ENCODE measurements at regions not wholly inside any gene's neighbourhood (a gene's known extent, or its start where the extent isn't known, plus 50 kb on each side); places are given as distances from the start of the nearest gene placed in this dataset.
"Not testable (repeated sequence)": the region's sequence is repeated elsewhere in the genome, so short reads cannot be mapped to it uniquely, and the experiment has no call there.

DNA sequence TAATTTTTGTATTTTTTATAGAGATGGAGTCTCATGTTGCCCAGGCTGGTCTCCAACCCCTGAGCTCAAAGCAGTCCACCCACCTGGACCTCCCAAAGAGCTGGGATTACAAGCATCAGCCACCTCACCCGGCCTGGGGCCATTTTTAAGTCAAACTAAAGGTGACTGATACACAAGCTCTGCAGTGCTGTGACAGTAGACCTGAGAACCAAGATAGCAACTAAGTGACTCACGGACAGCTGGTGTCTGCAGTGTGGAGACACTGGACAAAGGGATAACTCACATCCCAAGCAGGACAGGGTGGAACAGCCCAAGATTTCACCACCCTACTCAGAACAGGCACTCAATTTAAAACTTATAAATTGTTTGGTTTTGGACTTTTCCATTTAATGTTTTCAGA, 402.5 kb downstream of the CD83 start:
- no peak overlapping the region for H3K4me3 ChIP-seq (ENCODE audit: low read depth, low read length)
- TF ChIP-seq, protein P1, sequence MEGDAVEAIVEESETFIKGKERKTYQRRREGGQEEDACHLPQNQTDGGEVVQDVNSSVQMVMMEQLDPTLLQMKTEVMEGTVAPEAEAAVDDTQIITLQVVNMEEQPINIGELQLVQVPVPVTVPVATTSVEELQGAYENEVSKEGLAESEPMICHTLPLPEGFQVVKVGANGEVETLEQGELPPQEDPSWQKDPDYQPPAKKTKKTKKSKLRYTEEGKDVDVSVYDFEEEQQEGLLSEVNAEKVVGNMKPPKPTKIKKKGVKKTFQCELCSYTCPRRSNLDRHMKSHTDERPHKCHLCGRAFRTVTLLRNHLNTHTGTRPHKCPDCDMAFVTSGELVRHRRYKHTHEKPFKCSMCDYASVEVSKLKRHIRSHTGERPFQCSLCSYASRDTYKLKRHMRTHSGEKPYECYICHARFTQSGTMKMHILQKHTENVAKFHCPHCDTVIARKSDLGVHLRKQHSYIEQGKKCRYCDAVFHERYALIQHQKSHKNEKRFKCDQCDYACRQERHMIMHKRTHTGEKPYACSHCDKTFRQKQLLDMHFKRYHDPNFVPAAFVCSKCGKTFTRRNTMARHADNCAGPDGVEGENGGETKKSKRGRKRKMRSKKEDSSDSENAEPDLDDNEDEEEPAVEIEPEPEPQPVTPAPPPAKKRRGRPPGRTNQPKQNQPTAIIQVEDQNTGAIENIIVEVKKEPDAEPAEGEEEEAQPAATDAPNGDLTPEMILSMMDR (IDR thresholded peaks at IDR 0.05; ENCODE audit: low read depth, low read length): no peak

DNA sequence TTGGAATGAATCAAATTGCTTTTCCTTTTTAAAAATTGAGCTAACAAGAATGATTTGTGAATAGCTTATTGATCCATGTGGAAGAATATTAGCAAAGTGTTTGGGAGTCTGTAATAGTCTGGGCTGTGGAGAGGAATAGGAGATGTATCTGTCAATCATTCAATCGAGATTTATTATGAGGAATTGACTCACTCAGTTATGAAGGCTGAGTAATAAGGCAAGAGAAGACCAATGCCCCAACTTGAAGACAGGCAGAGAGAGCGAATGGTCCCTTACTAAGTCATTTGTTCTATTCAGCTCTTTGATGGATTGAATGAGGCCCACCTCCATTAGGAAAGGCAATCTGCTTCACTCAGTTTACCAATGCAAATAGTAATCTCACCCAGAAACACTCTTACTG, 403.0 kb downstream of the CD83 start:
- H3K4me3 ChIP-seq (ENCODE audit: low read depth, low read length): no peak overlapping the region
- TF ChIP-seq, protein P1 (IDR thresholded peaks at IDR 0.05; ENCODE audit: low read depth, low read length): no peak

GRCh38 chr6:14521141-14521540, 403.6 kb downstream of the CD83 start:
- no peak overlapping the region for H3K4me3 ChIP-seq (ENCODE audit: low read depth, low read length)
- TF ChIP-seq, protein P1 (IDR thresholded peaks at IDR 0.05; ENCODE audit: low read depth, low read length): no peak

- H3K4me3 ChIP-seq (ENCODE audit: low read depth, low read length): not testable (repeated sequence)
Observed at GRCh38 chr6:14521861-14522260, 404.3 kb downstream of the CD83 start.

- TF ChIP-seq, protein P1 (IDR thresholded peaks at IDR 0.05; ENCODE audit: low read depth, low read length): no peak
- no peak overlapping the region for H3K4me3 ChIP-seq (ENCODE audit: low read depth, low read length)
Observed at GRCh38 chr6:14524319-14524718, 406.7 kb downstream of the CD83 start.

DNA sequence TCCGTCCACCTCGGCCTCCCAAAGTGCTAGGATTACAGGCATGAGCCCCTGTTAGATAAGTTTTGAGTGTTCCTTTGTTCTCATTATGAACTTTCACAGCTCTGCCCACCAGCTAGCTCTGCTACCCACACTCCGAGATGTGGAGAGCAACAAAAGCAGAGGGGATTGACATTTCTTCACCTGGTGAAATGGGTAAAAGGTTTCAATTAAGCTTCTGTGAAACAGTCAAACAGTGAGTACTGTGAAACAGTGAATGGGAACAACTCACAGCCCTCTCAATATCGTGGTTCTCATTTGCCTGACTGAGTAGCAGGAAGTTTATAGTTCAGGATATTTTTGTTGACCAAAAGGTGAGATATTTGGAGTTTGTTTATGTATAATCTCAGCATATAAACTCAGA, 412.8 kb downstream of the CD83 start:
- TF ChIP-seq, protein P1 (IDR thresholded peaks at IDR 0.05; ENCODE audit: low read depth, low read length): no peak
- no peak overlapping the region for H3K4me3 ChIP-seq (ENCODE audit: low read depth, low read length)

DNA sequence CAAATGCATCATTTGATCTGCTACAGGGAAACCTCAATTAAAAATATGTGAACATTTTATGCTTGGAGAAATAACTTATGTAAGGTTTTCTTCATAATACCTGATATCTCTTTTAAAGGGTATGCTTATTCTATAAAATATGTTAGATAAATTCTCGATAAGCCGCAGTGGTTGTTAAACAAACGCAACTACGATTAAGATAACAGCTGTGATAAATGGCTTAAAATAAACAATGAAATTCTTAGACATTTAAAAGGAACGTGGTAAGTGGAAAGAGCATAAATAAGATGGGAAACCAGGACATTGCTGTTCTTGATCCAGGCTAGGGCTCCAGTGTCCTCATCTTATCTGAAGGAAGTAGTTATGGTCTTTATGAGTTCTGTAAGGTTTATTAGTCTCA, 415.9 kb downstream of the CD83 start:
- TF ChIP-seq, protein P1 (IDR thresholded peaks at IDR 0.05; ENCODE audit: low read depth, low read length): no peak
- no peak overlapping the region for H3K4me3 ChIP-seq (ENCODE audit: low read depth, low read length)

- TF ChIP-seq, protein P1 (IDR thresholded peaks at IDR 0.05; ENCODE audit: low read depth, low read length): no peak
- H3K4me3 ChIP-seq (ENCODE audit: low read depth, low read length): no peak overlapping the region
Observed at GRCh38 chr6:14537030-14537429, 419.5 kb downstream of the CD83 start.

All from WI38 (cell line).